ENCODE measurements at regions not wholly inside any gene's neighbourhood (a gene's known extent, or its start where the extent isn't known, plus 50 kb on each side); places are given as distances from the start of the nearest gene placed in this dataset.

DNA sequence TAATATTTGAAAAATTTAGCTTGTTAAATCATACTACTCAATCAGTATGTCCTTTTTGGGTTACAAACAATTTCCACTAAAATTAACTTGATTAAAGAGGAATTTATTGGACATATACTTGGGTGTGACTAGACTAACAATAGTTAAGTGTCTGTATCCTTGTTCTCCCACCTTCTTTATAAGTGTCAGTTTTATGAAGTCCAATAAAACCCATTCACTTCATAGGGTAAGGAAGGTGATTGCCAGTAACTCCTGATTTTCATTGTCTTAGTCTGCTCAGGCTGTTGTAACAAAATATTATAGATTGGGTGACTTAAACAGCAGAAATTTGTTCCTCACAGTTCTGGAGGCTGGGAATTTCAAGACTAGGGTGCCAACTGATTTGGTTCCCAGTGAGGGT, 800.0 kb downstream of the PDHA2 start:
- H3K27ac ChIP-seq = no peak overlapping the region
- no peaks in the 10 kb centered on the region for H3K36me3 ChIP-seq
- H3K9me3 ChIP-seq = no peaks in the 10 kb centered on the region
- intact Hi-C loops (cut with DNase I; ENCODE audit: low total_unique reads) (no loop called here), in situ Hi-C loops (cut with MboI; ENCODE audit: low pct_ligation_motif_present in 1 of 4, low pct_unique_long_range_greater_than_20kb in 1 of 4, low sequenced_read_pairs in 3 of 4) (no loop called here)
- H3K4me1 ChIP-seq = no peaks in the 10 kb centered on the region
- TF ChIP-seq, protein P1, sequence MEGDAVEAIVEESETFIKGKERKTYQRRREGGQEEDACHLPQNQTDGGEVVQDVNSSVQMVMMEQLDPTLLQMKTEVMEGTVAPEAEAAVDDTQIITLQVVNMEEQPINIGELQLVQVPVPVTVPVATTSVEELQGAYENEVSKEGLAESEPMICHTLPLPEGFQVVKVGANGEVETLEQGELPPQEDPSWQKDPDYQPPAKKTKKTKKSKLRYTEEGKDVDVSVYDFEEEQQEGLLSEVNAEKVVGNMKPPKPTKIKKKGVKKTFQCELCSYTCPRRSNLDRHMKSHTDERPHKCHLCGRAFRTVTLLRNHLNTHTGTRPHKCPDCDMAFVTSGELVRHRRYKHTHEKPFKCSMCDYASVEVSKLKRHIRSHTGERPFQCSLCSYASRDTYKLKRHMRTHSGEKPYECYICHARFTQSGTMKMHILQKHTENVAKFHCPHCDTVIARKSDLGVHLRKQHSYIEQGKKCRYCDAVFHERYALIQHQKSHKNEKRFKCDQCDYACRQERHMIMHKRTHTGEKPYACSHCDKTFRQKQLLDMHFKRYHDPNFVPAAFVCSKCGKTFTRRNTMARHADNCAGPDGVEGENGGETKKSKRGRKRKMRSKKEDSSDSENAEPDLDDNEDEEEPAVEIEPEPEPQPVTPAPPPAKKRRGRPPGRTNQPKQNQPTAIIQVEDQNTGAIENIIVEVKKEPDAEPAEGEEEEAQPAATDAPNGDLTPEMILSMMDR (IDR thresholded peaks at IDR 0.05) = no peak
- TF ChIP-seq POLR2A (IDR thresholded peaks at IDR 0.05) (no peak), POLR2AphosphoS5 (IDR thresholded peaks at IDR 0.05) (no peak), EP300 (IDR thresholded peaks at IDR 0.05; ENCODE audit: low read depth) (no peak)
- no peaks in the 10 kb centered on the region for H3K27me3 ChIP-seq
- H3K4me3 ChIP-seq = no peak overlapping the region
- DNase-seq = no peak

DNA sequence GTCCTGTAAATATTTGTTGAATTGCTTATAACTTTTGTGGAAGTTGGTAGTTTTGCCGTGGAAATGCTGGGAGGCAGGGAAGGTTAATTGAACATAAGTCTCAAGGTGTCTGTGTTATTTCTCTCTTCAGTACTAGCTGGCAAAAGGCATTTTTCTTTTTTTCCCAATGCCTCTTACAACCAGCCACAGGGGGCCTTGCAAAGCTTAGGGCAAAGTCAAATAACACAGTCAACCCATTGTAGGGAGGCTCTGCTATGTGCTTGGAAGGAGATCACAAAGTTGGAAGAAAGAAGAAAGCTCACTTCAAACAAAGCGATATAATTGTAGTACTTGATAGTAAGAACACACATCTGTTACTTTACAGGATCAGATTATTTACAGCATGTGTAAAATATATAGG, 802.6 kb downstream of the PDHA2 start:
- Histone ChIP-seq H3K4me1 (no peaks in the 10 kb centered on the region), H3K27me3 (no peaks in the 10 kb centered on the region), H3K27ac (no peak overlapping the region), H3K4me3 (no peak overlapping the region), H3K9me3 (no peaks in the 10 kb centered on the region), H3K36me3 (no peaks in the 10 kb centered on the region)
- in situ Hi-C loops (cut with MboI; ENCODE audit: low pct_ligation_motif_present in 1 of 4, low pct_unique_long_range_greater_than_20kb in 1 of 4, low sequenced_read_pairs in 3 of 4) (no loop called here), intact Hi-C loops (cut with DNase I; ENCODE audit: low total_unique reads) (no loop called here)
- WGBS, 2 donors (ENCODE audit: low coverage in 1 of 2) = 65 to 67% methylated on average over 2 of the region's 2 CpGs
- TF ChIP-seq, protein P1 (IDR thresholded peaks at IDR 0.05) = no peak
- TF ChIP-seq EP300 (IDR thresholded peaks at IDR 0.05; ENCODE audit: low read depth) (no peak), POLR2A (IDR thresholded peaks at IDR 0.05) (no peak), POLR2AphosphoS5 (IDR thresholded peaks at IDR 0.05) (no peak)
- no peak for DNase-seq

DNA sequence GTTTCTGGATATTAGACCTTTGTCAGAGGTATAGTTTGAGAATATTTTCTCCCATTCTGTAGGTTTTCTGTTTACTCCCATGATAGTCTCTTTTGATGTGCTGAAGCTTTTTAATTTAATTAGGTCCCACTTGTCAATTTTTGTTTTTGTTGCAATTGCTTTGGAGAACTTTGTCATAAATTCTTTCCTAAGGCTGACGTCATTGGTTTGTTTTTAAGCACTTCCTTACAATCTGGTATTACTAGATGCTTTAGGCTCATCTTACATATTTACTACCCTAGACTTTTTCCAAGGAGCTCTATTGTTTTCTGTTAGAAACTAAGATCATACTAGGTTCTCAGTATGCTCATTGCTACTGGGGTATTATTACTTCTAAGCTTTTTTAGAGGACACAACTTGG, 806.3 kb downstream of the PDHA2 start:
- in situ Hi-C loops (cut with MboI; ENCODE audit: low pct_ligation_motif_present in 1 of 4, low pct_unique_long_range_greater_than_20kb in 1 of 4, low sequenced_read_pairs in 3 of 4) = no loop called here
- intact Hi-C loops (cut with DNase I; ENCODE audit: low total_unique reads) = no loop called here
- Histone ChIP-seq H3K36me3 (no peaks in the 10 kb centered on the region), H3K9me3 (no peaks in the 10 kb centered on the region), H3K27me3 (no peaks in the 10 kb centered on the region), H3K27ac (no peak overlapping the region), H3K4me3 (no peak overlapping the region), H3K4me1 (no peaks in the 10 kb centered on the region)
- no peak for DNase-seq
- TF ChIP-seq POLR2A (IDR thresholded peaks at IDR 0.05) = no peak
- TF ChIP-seq, protein P1 (IDR thresholded peaks at IDR 0.05) = no peak
- TF ChIP-seq EP300 (IDR thresholded peaks at IDR 0.05; ENCODE audit: low read depth) = no peak
- TF ChIP-seq POLR2AphosphoS5 (IDR thresholded peaks at IDR 0.05) = no peak
- 59 to 67% methylated on average over 1 of the region's 1 CpG for WGBS, 2 donors (ENCODE audit: low coverage in 1 of 2)

DNA sequence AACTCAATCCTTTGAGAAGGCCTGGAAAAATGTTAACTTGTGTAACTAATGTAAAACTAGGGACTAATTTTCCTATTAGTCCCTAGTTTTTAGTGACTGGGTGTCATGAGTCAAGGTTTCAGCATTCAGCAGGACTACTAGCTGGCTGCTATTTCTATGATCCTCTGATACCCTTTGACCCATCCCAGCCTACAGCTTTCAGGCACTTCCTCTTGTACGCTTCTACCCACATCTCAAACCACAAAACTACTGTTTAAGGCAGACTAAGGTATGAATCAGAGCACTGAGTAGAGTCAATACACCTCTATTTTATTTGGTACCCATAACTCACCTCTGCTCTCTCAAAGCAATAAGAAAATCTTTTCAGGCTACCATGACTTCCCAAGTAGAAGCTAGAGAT, 809.6 kb downstream of the PDHA2 start:
- in situ Hi-C loops (cut with MboI; ENCODE audit: low pct_ligation_motif_present in 1 of 4, low pct_unique_long_range_greater_than_20kb in 1 of 4, low sequenced_read_pairs in 3 of 4) = no loop called here
- 50% methylated on average over 1 of the region's 1 CpG for WGBS, 2 donors (ENCODE audit: low coverage in 1 of 2)
- no peak for TF ChIP-seq POLR2A (IDR thresholded peaks at IDR 0.05)
- no peak for TF ChIP-seq POLR2AphosphoS5 (IDR thresholded peaks at IDR 0.05)
- TF ChIP-seq, protein P1 (IDR thresholded peaks at IDR 0.05) = no peak
- TF ChIP-seq EP300 (IDR thresholded peaks at IDR 0.05; ENCODE audit: low read depth) = no peak
- no peaks in the 10 kb centered on the region for H3K4me1 ChIP-seq
- no peak for DNase-seq
- intact Hi-C loops (cut with DNase I; ENCODE audit: low total_unique reads) = no loop called here
- no peaks in the 10 kb centered on the region for H3K36me3 ChIP-seq
- H3K27me3 ChIP-seq = no peaks in the 10 kb centered on the region
- H3K9me3 ChIP-seq = no peaks in the 10 kb centered on the region
- no peak overlapping the region for H3K27ac ChIP-seq
- no peak overlapping the region for H3K4me3 ChIP-seq

All from transverse colon (tissue), 4 donors.